ENCODE measurements at regions not wholly inside any gene's neighbourhood (a gene's known extent, or its start where the extent isn't known, plus 50 kb on each side); places are given as distances from the start of the nearest gene placed in this dataset.

DNA sequence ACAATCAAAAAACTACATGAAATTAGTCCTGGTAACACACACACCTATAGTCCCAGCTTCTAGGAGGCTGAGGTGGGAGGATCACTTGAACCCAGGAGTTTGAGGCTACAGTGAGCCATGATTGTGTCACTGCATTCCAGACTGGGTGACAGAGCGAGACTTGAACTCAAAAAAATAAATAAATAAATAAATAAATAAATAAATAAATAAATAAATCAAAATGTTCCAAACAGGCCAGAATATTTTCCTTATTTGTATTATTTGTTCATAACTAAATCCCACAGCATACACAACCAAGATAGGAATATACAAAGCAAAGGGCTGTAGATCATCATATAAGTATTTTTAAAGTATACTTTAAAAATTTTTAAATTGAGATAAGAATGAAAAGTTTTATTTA is 537.2 kb upstream of the CDH8 start:
- FAIRE-seq, result no peak

More for the DNA sequence above, 537.2 kb upstream of the CDH8 start:
- H3K79me2 ChIP-seq (ENCODE audit: control insufficient read depth, insufficient read depth, low read length), result no peaks in the 10 kb centered on the region
- ChIA-PET RAD21 (ENCODE audit: unreplicated experiment) (no interaction called here), SMC1A (ENCODE audit: uncharacterized antibody, unreplicated experiment) (interaction anchor here (0.9 kb wide), 1 partner anchor 9 kb away, joined by 3 read pairs; no protein-coding TSS in a partner anchor), CTCF (no interaction called here), POLR2A (no interaction called here)
- in situ Hi-C loops (cut with MboI) (no loop called here), intact Hi-C loops (cut with micrococcal nuclease; ENCODE audit: unreplicated experiment) (no loop called here)
- H3K9ac ChIP-seq (ENCODE audit: control insufficient read depth, insufficient read depth, low read length), result no peak overlapping the region
- H3K4me3 ChIP-seq, result no peak overlapping the region
- BruUV-seq (replicated peaks), result no TSS peak
- no peak overlapping the region for H3K27ac ChIP-seq (ENCODE audit: control insufficient read depth, insufficient read depth)
- no peaks in the 10 kb centered on the region for H3K9me3 ChIP-seq (replicated peaks; ENCODE audit: control insufficient read depth, insufficient read depth, low read length)
- WGBS (ENCODE audit: insufficient coverage, insufficient replicate concordance, low lambda C conversion rate, missing lambda C conversion rate), result 0% methylated on average over 1 of the region's 1 CpG
- no peaks in the 10 kb centered on the region for H3K27me3 ChIP-seq (replicated peaks in 1 of 2; ENCODE audit: control insufficient read depth in 2 of 2, insufficient read depth in 2 of 2, low read length in 1 of 2)
- no peaks in the 10 kb centered on the region for H3K36me3 ChIP-seq (ENCODE audit: control insufficient read depth in 2 of 2, insufficient read depth in 2 of 2, low read length in 1 of 2)
- H3K4me2 ChIP-seq (ENCODE audit: control insufficient read depth, insufficient read depth), result no peak overlapping the region
- no peak for DNase-seq (ENCODE audit: low read depth, low spot score)
- H3K4me1 ChIP-seq (ENCODE audit: control insufficient read depth, insufficient read depth, low read length), result no peaks in the 10 kb centered on the region
- H2AFZ ChIP-seq (ENCODE audit: control insufficient read depth, low read depth, low read length), result no peak overlapping the region
- TF ChIP-seq, protein P1, sequence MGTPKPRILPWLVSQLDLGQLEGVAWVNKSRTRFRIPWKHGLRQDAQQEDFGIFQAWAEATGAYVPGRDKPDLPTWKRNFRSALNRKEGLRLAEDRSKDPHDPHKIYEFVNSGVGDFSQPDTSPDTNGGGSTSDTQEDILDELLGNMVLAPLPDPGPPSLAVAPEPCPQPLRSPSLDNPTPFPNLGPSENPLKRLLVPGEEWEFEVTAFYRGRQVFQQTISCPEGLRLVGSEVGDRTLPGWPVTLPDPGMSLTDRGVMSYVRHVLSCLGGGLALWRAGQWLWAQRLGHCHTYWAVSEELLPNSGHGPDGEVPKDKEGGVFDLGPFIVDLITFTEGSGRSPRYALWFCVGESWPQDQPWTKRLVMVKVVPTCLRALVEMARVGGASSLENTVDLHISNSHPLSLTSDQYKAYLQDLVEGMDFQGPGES (IDR thresholded peaks at IDR 0.05), result no peak
- TF ChIP-seq ESRRA (IDR thresholded peaks at IDR 0.05; ENCODE audit: low read length), result no peak
- TF ChIP-seq, protein P2, sequence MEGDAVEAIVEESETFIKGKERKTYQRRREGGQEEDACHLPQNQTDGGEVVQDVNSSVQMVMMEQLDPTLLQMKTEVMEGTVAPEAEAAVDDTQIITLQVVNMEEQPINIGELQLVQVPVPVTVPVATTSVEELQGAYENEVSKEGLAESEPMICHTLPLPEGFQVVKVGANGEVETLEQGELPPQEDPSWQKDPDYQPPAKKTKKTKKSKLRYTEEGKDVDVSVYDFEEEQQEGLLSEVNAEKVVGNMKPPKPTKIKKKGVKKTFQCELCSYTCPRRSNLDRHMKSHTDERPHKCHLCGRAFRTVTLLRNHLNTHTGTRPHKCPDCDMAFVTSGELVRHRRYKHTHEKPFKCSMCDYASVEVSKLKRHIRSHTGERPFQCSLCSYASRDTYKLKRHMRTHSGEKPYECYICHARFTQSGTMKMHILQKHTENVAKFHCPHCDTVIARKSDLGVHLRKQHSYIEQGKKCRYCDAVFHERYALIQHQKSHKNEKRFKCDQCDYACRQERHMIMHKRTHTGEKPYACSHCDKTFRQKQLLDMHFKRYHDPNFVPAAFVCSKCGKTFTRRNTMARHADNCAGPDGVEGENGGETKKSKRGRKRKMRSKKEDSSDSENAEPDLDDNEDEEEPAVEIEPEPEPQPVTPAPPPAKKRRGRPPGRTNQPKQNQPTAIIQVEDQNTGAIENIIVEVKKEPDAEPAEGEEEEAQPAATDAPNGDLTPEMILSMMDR (IDR thresholded peaks at IDR 0.05 in 2 of 3, conservative IDR thresholded peaks at IDR 0.05 in 1 of 3; ENCODE audit: control insufficient read depth in 2 of 3, extremely low read depth in 1 of 3, insufficient read depth in 1 of 3, low read depth in 3 of 3, low read length in 3 of 3), result no peak
- TF ChIP-seq BCL11A (IDR thresholded peaks at IDR 0.05; ENCODE audit: low read depth, low read length), result no peak
- TF ChIP-seq, protein P3, sequence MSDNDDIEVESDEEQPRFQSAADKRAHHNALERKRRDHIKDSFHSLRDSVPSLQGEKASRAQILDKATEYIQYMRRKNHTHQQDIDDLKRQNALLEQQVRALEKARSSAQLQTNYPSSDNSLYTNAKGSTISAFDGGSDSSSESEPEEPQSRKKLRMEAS (IDR thresholded peaks at IDR 0.05; ENCODE audit: low read depth, low read length), result no peak
- ATAC-seq, result no peak
- no peaks in the 10 kb centered on the region for H4K20me1 ChIP-seq (ENCODE audit: control insufficient read depth, insufficient read depth)
